Dedifferentiated amniotic fluid mesenchymal stem cell (primary cell): ENCODE measurements at regions not wholly inside any gene's neighbourhood (a gene's known extent, or its start where the extent isn't known, plus 50 kb on each side); places are given as distances from the start of the nearest gene placed in this dataset.

ENCODE experiments used
- DNase-seq: peaks from one replicate; pipeline ENCODE4 v3.0.0-alpha.2; 2016; ENCODE audit errors: extremely low spot score

DNA sequence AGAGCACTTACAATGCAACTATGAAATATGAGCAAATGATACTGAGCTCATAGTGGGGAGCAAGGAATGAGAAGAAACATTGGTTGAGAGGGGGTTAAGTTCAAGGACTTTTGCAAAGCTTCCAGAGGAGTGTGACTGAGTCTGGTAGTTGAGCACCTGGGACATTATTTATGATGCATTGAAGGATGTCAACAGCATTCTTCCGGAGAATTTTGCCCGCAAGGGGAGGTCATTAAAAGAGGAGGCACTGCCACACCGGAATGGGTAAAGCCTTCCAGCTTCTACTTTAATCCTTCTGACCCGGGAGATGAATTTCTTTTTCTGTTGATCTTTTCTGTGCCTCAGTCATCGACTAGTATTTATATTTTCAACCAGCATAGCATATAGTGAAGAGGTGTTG lies 208.4 kb upstream of the CAMK1G start:
- DNase-seq, result no peak

DNA sequence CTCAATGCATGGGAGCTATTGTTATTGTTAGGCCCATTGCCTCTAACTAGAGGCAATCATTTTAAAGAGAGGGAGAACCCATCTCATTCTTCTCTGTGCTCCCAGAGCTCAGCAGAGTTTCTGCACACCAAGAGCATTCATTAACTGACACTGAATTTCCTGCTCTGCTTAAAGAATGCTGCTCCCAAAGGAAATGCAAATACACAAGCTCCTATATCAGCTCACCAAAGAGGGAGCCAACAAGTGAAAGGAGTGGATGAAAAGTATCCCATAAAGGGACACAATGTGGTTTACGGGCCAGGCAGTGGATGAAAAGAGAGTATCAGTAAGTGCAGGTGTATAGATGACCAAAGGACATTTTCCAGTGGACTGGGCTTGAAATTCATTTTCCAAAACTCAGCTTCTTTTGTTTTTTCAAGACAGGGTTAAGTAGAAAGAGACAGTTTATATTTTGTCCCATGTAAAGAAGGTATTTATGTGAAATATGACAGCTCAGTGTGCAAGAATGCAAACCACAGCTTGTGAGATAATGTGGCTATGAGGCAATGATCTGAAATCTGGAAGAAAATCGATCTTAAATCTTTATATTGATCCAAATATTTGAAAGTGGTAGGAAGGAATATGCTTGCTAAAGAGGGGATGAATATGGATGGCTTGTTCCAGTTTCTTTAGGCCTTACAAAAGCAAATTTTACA lies 207.7 kb upstream of the CAMK1G start:
- DNase-seq, result peak; percentile 65

DNA sequence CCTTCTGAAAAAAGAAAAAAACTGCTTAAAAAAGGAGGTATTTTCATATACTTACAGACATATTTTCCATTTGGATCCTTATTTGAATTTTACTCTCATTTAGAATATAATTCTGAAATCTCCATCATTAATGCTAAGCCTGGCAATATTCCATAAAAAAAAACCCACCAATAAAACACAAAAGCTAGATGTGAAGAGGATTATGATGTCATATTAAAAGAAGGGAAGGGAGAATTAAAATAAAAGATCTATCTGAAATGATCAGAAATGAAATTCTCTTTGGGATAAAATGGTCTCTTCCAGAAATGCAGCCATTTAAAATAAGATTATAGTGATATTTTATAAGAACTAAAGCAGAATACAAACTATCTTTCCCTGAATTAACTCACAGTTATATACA lies 206.7 kb upstream of the CAMK1G start:
- no peak for DNase-seq

DNA sequence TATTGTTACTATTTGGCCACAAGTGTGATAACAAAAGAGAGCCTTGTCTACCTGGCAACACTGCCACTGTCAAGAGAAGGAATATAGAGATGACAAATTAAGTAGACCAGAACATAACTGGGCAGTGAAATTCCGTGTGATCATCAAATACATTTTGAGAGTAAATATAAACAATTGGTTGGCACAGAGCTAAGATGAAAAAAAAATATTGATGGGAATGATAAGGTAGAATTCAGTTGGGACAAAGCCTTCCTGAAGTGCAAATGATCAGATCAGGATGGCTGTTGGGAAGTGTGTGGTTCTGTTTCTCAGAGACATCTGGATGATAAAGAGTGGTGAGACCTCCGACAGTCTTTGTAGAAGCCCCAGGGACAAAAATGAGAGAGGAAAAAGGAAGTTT lies 205.5 kb upstream of the CAMK1G start:
- DNase-seq, result no peak

DNA sequence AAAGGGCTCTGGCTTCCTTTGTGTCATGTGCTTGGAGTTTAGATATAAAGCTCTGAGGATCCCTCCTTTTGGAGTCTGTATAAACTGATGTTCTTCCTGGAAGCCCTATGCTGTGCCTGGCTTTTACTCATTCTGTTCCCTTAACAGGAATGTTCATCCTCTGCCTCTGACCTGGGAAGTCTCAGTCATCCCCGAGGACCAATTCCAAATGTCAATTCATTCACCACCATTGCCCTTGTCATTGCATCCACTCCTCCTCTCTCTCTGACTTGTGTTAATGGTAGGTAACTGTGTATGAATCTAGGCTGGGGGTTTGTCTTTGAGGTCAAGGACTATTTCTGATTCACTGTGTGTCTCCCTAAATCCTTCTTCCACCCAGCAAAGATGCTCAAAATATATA lies 204.2 kb upstream of the CAMK1G start:
- DNase-seq, result no peak

DNA sequence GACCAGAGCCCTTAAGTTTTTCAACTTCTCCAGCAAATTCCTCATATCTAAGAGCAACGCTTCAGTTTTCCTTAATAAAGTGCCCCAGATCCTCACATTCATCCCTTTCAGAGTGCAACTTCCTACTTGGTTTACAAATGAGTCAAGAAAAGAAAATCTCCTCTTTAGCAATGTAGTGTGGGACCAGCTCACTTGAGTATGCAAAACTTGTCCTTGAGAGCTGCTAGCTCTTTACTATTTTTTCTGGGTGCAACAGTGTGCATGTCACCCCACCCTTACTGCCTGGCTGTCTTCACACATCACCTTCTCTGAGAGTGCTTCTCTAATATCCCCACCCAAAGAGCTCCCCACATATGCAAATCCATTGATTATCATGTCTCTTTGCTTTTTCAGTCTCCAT lies 203.1 kb upstream of the CAMK1G start:
- DNase-seq, result no peak

DNA sequence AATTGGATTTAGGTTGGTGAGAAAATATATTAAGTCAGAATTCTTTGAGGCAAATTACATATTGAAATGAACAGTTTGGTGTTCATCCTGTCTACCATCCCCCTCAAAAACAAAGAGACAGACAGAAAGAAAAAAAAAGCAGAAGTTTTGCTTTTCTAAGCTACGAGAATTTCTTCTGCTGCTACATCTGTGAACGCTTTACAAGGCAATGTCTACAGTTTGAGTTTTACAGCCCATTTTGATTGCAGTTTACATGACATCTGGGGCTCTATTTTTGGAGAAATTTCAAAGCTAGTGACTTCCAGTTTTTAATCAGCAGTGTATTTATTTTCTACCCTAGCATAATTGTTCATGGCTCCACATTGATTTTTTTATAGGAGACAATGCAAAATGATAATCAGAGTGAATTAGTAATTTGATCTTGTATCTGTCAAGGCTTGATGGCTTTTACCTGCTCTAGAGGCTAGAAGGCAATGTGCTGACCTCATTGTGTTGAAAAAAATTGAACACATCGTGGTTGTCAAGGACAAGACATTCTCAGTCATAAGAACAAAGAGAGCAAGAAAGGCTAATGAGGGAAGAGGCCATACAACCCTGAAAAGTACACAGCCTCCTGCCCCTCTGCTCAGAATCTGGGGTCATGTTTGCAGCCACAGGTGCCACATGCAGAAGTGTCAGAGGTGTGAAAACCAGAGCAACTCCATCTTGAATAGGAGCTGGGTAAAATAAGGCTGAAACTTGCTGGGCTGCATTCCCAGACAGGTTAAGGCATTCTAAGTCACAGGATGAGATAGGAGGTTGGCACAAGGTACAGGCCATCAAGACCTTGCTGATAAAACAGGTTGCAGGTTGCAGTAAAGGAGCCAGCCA lies 201.0 kb upstream of the CAMK1G start:
- DNase-seq, result no peak

DNA sequence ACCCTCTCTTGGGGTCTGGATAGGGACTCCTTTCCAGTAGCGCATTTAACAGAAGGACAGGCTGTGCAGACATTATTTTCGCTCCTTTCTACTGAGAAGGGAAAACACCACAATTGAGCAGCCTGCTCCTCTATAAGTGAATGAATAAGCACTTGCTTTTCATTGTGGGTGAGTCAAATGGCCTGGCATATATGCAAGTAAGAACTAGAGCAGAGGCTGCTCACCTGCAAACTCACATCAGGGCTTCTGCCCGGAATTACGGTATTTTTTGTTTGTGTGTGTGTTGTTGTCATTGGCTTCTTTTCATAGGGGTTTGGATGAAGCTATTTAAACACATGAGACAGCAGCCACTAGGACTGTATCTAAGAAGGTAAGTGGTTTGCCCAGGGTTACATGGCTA lies 200.1 kb upstream of the CAMK1G start:
- DNase-seq, result no peak

DNA sequence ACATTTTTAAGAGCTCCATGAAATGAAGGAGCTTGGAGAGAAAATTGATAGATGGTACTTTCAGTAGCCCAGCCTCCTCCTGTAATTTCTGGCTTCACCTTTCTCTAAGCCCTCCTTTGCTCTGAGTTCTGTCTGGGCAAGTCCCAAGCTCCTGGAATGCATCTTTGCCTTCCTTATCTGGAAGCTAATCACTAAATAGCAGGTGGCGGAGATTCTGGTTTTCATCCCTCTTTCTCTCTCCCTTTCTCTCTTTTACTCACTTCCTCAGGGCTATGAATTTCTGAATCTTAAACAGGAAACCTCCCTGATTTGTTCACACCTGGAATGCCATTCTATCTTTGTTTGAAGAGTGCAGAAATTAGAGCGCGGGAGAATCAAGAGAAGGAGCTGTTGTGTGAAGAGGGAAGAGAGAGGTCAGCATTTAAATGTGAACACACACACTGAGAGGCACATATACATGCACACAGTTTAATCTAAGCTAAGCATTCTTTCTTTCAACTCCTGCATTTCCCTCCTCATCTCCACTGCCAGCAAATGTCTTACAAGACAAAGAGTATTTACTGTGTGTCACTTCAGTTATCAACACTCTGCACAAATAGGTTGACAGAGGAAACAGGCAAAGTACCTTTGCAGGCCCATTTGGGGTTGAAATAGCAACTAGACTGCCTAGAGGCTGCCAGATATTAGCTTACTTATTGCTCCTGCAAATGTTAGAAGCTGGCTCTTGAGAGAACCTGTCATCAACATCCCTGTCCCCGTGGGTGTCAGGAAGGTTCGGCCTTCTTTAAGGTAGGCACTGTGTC lies 199.4 kb upstream of the CAMK1G start:
- DNase-seq, result no peak

DNA sequence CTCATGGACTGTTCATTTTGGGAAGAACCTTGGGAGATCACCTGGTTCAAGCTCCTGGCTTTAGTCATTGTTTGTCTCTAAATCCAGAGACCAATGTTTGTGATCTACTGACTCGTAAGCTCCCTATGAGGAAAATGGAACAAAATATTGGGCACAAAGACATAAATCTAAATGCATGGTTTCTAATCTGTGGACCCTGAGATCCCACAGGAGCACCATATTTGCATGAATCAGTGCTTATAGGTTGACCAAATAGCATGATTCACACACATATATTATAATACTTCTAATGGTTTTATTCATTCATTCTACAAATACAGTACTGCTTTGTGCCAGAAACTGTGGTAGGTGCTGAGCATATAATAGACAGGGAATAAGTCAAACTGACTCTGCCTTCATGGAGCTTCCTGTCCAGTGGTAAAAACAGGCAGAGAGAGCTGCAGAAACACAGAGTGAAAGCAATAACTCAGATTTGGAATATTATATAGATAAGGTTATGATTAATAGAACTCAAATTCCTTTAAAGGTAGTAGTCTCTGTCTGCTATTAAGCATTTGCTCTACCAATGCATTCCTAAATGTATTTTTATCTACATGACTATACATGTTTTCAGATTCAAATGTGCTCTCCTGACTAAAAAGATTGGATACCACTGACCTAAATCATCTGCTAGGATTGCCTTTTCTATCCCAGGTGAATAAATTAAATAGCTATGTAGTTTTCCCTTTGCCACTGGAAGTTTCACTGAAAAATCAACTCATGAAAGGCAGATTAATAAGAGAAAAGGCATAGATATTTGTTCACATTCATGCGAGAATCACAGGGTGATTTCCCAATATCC lies 198.6 kb upstream of the CAMK1G start:
- DNase-seq, result no peak

DNA sequence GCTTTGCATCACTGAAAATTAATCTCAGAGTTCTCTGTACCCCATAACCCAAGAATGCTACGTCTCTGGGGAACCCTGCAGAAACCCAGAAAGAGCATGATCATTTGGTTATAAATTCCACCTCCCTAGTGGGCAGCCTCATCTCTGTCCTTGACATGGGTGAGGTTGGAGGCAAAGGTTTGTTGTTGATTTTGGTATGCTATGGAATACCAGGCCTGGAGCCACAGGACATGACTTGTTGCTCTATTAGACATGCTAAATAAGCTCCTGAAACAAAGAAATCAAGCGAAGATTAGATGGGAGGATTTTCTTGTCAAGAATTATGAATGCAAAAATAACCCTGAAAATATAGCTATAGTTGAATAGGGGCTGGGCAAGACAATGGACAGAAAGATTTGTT lies 197.4 kb upstream of the CAMK1G start:
- no peak for DNase-seq

DNA sequence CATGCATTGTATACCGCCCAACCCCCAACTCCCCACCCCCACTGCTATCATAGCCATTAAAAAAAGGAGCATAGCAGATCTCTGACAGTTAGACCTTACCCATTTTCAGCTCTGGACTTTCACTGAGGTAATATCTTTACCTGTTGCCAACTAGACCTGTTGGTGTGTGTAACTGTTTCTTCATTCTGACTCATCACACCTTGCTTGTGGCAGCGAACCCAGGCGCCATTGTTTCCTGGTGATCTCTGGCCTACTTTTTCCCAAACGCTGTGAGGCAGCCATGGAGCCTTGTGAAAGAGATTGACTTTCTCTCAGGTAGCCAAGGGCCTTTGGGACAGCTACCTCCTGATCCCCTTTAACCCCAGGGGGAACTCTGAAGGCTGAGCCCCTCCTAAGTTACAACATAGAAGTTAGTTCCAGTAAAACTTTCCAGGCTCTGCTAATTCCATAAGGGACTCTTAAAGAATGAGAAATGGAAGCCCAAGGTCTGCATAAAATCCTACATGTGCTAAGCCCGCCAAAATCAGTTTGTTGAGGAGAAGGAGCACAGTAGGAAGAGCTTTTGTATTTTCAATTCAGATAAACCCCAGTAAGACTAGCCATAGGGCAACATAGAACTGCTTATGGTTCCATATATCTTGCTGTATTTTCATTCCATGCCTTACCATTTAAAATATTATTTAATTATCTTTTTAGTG lies 196.1 kb upstream of the CAMK1G start:
- DNase-seq, result no peak

DNA sequence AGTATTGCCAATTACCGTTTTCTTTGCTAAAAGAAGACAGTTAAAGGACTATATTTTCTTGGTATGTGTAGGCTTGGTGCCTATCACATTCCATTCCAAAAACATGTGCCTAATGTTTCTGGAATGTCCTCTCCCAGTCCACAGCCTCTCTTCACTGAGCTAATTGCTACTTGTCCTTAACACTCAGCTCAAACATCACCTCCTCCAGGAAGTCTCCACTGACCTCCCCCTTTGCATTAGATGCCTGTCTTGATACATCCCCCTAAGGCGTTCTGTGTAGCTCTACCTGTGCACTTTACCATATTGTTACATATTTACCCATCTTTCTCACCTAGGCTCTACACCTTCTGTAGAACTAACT lies 195.6 kb upstream of the CAMK1G start:
- DNase-seq, result no peak

DNA sequence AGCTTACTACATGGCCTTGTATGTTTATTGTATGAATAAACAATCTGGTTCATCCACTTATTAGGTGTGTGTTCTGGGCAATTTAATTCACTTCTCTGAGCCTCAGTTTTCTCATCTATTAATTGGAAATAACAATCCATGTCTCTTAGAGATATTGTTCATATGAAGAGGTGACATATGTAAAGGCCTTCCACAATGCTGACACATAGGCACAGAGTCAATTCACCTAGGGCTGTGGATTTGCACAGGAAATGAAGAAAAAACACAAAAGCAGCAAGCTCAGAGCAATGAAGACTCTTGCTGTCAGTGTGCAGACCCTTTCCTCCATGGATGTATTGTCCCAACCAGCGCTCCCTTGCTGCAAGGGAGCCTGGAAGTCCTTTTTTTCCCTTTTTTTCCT lies 195.2 kb upstream of the CAMK1G start:
- DNase-seq, result no peak

DNA sequence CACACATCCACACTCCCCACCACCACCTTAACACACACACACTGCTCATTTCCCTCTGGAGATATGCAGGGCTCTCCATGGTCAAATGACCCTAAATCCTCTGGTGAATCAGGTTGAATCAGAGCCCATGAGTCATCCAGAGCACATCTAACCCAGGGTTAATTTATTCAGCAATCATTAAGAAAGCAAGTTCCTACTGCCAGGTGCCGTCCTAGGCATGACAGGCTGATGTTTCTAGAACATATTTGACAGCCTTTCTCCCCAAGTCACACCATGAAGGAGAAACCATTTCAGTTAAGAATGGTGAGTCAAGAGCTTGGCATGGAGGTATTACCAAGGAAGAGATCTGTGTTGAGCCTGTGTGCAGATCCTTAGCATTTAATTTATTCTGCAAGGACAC lies 194.3 kb upstream of the CAMK1G start:
- DNase-seq, result peak; percentile 39

DNA sequence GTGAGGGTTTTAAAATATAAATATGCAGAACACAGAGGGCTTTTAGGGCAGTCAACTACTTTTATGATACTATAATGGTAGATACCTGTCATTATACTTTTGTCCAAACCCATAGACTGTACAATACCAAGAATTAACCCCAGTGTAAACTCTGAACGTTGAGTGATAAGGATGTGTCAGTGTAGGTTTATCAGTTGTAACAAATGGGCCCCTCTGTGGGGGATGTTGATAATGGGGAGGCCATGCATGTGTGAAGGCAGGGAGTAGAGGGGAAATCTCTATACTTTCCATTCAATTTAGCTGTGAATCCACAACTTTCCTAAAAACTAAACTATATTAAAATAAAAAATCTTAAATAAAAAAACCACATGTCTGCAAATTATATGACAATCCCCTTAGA lies 193.5 kb upstream of the CAMK1G start:
- no peak for DNase-seq

DNA sequence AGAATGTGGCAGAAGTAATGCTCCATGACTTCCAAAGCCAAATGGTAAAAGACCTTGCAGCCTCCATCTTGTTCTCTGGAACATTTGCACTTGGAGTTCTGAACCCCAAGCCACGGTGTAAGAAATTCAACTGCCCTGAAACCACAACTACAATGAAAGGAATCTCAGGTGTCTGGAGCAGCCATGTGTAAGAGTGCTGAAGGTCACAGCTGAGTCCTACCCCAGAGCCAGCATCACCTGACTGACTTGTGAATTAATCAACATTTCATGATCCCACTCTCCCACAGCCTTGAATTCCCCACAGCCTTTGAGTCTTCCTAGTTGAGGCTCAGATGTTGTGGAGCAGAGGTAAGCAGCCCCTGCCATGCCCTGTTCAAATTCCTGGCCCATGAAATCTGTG lies 192.8 kb upstream of the CAMK1G start:
- DNase-seq, result no peak

DNA sequence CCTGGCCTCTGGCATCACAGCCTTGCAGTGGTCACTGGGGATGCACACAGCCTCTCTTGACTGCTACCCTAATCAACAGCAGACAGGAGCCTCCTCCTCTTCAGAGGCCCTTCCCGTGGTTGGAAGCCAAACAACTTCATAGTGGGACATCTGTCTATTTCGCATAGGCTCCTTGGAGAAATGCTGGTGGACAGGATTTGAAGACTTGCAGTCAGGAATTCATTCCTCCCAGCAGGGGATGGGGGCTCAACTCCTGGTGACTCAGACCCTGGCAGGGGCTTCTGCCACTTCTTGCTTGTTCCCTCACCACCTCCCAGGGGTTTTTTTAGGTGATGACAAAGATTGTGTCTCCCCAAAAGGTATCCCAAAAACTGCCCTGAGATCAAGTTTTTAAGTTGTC lies 191.7 kb upstream of the CAMK1G start:
- DNase-seq, result no peak

DNA sequence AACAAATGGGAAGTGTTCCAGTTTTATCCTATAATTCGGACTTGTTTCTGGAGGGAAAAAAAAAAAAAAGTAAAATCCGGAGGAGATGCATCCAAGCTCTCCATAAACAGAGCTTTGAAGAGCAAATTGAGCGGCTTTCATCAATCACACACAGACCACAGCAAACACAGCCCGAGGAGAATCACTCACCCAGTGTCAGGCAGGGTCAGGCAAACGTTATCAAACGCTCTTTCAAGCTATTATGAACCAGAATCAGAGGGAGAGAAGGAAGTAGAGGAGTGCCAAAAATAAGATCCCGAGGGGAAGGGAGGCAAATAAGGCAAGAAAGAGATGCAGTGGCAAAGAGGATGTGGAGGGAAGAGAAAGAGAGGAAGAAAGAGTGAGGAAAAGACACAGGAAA lies 188.3 kb upstream of the CAMK1G start:
- DNase-seq, result no peak

DNA sequence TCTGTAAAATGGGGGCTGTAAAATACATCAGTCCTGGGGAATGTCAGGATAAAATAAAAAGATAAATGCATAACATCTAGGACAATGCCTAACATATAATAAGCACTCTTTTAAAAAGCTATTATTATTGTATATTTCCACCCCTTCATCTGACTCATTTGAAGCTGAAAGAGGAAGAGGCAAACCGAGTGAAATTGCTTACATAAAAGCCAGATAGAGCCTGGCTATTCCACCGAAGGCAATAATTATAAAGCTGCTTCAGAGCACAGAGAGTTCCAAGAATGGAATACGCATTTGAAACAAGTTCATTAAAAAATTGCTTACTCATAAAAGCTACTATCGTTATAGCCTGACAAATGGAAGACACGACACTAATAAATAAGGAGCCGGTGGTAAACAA lies 186.1 kb upstream of the CAMK1G start:
- no peak for DNase-seq

DNA sequence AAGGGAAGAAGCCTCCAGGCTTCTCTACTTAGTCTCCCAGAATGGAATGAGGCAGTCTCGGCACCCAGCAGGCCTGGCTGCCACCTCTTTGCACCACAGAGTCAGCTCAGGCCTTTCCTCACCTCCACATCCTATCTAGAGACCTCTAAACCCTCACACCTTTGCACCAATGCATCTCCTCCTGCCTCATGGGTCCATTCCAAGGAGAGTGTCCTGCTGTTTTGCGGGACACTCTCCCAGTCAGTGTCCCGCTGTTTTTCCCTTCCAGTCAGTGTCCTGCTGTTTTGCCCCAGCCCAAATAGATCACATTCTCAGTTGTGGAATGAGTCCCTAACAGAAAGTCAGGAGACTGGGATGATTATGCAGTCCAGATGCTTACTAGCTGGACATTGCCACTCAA lies 185.6 kb upstream of the CAMK1G start:
- DNase-seq, result no peak
